HG03135 (cell line): ENCODE measurements at regions not wholly inside any gene's neighbourhood (a gene's known extent, or its start where the extent isn't known, plus 50 kb on each side); places are given as distances from the start of the nearest gene placed in this dataset.

ENCODE experiments used
- ATAC-seq: cut with Tn5 transposase; IDR thresholded peaks from one replicate; pipeline ENCODE4 v1.9.1; 2021; ENCODE audit warnings: mild to moderate bottlenecking, moderate library complexity; ENCODE audit not compliant: unreplicated experiment

DNA sequence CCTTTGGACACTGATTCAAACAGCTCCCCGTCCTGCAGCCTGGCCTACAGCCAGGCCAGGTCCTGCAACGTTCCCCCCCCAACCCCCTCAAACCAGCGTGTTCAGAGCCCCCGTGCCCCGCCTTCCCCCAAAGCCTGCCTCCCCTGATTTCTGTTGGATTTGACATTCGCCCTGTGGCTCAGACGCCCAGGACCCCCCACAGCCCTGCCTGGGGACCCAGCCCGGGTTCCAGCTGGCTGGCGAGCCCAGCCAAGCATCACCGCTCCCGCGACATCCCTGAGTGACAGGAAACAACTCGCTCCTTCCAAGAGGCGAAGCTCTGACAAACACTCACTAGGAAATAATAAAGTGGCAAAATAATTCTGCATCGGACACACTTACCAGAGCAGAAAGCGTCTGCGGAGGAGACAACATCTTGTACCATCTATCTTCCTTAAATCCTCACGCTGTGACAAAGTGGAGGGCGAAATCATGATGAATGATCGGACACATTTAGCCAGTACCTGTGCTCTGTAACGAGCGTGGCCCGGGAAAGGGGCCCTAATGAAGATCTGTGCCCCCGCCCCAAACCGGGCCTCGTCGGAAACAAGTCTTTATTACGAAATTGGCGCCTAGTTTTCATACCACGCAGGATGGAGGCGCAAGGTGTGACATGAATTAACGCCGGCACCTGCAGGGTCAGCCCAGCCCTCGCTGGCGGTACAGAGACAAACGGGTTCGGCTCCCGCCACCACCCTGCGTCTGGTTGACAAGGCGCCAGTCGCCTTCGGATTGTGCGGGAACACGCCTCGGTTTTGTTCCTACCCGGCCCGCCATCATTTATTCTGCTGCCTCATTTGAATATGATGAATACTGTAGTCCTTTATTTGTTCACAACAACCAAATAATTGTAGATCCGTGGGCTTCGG lies 91.0 kb upstream of the MVB12B start:
- no peak for ATAC-seq

DNA sequence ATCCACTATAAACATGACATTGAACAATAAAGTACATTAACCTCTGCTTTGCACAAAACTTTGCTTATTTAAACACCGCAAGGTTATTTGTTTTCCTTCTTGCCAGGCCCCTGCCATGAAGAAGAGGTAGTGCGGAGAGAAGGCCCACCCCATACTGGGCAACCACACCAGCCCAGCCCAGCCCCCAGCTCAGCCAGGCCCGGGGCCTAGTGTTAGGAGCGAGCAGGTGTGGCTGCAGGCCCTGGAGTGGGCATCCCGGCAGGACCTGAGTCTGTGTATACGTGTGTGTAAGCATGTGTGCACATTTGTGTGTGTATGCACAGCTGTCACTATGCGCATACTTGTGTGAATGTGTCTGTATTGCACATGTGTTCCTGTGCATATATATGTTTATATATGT lies 90.4 kb upstream of the MVB12B start:
- ATAC-seq, result no peak

DNA sequence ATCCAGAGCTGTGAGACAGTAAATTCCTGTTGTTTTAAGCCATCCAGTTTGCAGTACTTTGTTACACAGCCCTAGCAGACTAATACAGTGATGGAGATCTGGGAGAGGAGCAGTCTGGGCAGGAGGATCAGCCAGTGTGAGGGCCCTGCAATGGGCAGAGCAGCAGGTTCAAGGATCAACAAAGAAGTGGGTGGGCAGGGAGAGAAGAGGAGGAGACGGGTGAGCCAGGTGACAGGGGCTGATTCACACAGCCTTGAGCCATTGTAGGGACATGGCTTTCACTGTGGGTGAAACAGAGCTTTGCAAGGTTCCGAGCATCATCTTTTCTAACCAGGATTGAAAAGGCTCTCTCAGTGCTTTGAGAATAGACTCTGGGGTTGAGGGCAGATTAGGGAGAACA lies 88.2 kb upstream of the MVB12B start:
- no peak for ATAC-seq

DNA sequence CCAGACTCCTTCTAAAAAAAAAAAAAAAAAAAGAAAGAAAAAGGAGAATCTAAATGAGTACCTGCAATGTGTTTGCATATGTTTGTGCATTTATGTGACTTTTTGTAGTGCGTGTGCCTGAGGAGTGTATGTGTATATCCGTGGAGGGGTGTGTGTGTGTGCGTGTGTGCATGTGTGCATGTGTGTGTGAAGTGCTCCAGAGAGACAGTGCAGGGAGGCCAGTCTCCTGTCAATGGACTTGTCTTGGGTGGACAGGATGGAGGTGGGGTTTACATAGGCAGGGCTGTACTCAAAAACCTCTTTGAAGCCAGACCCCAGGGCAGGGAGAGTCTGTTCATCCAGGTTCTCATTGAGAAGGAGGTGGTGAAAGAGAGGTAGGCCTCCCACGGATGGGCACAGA lies 87.1 kb upstream of the MVB12B start:
- no peak for ATAC-seq

DNA sequence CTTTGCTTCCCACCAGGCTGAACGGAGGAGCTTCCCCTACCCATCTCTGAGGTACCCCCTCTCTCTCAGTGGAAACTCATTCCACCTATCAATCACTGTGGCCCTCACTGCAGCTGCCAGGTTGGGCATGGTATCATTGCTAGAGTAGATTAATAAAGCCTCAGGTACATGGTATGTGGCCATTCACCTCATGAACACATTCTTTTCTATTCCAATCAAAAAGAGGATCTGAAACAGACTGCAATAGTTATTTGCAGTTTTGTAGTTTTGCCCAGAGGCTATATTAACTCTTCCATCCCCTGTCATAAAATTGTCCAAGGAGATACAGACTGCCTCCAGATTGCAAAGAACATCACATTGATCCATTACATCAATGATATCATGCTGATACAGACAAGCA lies 85.8 kb upstream of the MVB12B start:
- no peak for ATAC-seq

DNA sequence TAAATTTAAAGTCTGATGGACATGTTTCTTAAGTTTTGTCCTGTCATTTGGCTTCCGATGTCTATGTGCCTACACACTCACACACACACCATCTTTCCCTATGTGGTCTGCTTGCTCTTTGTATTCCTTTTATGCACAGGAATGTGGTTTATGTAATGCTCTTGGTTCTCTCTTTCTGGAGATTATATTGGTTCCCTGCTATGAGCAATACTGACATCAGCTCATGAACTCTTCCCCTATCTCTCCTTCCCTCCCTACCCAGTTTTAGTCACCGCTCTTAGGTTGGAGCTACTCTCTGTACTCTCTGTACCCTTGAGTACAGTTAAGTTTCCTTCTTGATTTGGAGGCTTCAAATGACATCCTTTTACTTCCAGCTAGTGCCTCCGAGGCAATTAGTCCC lies 77.9 kb upstream of the MVB12B start:
- no peak for ATAC-seq

DNA sequence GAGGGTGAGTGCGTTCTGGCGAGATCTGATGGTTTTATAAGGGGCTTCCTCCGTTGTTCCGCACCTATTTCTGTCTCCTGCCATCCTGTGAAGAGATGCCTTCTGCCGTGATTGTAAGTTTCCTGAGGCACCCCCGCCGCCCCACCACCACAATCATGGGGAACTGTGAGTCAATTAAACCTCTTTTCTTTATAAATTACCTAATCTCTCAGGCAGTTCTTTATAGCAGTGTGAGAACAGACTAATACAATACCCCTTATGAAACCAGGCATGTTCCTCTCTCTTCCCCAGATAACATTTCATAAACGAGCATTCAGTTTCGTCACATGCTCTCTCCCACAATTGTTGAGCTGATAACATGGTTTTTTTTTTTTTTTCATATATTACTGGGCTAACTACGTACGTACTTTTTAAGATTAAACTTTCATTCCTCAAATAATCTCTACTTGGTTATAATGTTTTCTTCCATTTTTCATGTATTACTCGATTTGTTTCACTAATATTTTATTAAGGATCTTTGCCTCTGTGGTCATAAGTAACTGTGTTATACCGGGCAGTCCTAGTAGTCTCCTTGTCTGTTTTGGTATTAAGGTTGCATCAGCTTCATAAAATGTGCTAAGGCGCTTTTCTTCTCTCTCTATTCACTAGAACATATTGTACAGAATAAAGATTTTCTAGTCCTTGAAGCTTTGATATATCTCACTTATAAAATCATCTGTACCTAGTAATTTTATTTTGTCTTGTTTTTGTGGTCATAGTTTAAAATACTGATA lies 64.9 kb upstream of the MVB12B start:
- no peak for ATAC-seq

DNA sequence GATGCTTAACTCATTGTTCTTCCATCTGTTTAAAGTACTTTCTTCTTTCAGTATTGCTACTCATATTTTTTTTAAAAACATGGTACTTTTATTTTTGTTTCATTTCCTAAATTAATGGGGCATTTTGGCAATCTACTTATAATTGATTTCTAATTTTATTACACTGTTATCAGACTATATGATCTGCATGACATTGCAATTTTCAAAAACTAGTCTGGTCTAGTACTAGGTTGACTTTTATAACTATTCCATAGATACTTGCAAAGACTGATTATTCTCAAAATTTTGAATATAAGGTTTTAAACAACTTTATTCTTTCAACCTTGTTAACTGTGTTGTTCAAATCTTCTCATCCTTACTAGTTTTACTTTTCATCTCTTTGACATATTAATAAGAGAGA lies 63.9 kb upstream of the MVB12B start:
- ATAC-seq, result no peak

DNA sequence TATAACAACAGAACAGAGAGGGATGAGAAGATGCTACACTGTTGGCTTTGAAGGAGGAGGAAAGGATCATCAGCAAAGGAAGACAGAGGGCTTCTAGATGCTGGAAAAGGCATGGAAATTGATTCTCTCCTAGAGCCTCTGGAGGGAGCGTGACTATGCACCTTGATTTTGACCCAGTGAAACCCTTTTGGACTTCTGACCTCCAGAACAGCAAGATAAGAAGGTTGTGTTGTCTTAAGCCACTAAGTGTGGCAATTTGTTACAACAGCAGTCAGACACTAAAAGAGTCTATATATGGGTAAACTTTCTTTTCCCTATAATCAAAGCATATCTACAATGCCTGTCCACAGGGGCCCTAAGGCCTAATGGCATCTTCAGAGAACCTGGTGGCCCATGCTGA lies 56.1 kb upstream of the MVB12B start:
- no peak for ATAC-seq

DNA sequence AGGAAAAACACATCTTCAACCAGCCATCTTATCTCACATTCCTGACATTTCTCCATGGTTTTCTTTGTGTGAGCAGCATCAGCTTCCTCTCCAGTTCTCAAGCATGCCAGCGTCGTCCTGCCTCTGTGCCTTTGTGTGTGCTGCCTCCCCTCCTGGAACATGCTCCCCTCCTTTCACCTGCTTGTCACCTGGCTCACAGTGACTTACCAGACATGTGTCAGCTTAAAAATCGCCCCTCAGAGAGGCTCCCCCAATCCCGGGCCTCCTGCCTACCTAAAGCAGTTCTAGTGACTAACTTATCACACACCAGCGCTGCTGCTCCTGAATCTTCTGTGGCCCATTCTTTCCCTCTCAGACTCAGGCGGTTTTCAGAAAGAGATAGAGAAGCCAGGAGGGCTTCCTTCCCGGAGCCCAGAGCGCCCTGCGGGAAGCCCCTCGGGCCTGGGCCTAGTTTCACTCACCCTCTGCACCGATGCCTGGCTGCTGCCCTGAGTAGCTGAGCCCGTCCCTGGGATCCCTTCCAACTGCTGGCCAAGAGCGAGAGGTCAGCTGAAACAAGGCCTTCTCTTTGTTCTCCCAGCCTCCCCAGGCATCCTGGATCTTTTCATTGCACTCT lies 51.1 kb upstream of the MVB12B start:
- no peak for ATAC-seq

DNA sequence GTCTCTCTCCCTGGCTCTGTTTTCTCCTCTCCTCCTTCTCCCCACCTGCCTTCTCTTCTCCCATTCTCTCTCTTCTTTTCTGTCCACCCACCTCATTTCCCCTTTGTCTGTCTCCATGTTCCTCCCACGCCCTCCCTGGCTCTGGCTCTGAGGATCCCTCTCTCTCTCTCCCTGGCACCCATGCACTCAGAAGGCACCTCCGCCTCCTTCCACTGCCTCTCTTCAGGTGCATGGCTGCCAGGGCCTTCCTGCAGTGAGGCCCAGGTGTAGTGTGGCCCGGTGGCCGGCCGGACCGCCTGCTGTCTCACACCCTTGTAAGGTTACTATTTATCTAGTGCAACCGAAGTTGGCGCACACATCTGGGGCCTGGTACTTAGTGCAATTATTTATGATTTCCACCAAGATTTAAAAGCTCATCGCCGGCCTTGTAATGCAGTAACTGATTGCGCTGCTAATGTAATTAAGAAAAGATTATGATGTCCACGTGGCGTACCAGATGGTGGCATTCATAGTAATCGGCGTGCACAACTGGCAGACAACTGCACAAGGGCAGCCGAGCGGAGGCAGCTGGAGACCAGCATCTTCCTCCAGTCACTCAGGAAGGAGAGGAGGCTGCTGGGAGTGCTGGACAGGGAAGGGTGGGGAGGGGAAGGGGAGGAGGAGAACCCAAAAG lies 50.4 kb upstream of the MVB12B start:
- no peak for ATAC-seq
